Keratinocyte (primary cell): ENCODE measurements at regions not wholly inside any gene's neighbourhood (a gene's known extent, or its start where the extent isn't known, plus 50 kb on each side); places are given as distances from the start of the nearest gene placed in this dataset.
A peak's percentile ranks its signal among the peaks of the same experiment; 100 is the strongest.

ENCODE experiments used
- DNase-seq: peaks from one replicate; pipeline ENCODE4 v3.0.0-alpha.2; 2011; ENCODE audit warnings: low read depth, missing footprints, low spot score
- FAIRE-seq: peaks from 2 replicates; lab custom pipeline; 2011; peaks lifted over from hg19 to GRCh38; lab: Jason Lieb, UNC
- H2AFZ ChIP-seq: 2 replicates; pipeline ENCODE4 v1.6.0; 2012; ENCODE audit warnings: low read length, control low read depth, inconsistent platforms; ENCODE audit not compliant: control insufficient read depth
- H3K27ac ChIP-seq: 2 replicates; pipeline ENCODE4 v1.5.1; 2011; ENCODE audit warnings: low read length; ENCODE audit not compliant: control insufficient read depth, insufficient read depth
- H3K27me3 ChIP-seq: 3 replicates; pipeline ENCODE4 v1.6.0; 2011; ENCODE audit warnings: low read length; ENCODE audit not compliant: control insufficient read depth, insufficient read depth; ENCODE audit errors: extremely low read depth
- H3K36me3 ChIP-seq, 2 experiments: 2 replicates in 1 of 2; 3 replicates in 1 of 2; pipeline ENCODE4 v1.5.1; 2011; ENCODE audit warnings: low read length in 2 of 2, mild to moderate bottlenecking in 1 of 2; ENCODE audit not compliant: control insufficient read depth in 2 of 2, insufficient read depth in 2 of 2; ENCODE audit errors: extremely low read depth in 1 of 2
- H3K4me1 ChIP-seq: 3 replicates; pipeline ENCODE4 v1.5.1; 2011; ENCODE audit warnings: low read length; ENCODE audit not compliant: control insufficient read depth, insufficient read depth; ENCODE audit errors: extremely low read depth
- H3K4me2 ChIP-seq: 3 replicates; pipeline ENCODE4 v1.6.0; 2011; ENCODE audit warnings: low read depth, low read length; ENCODE audit not compliant: control insufficient read depth, insufficient read depth; ENCODE audit errors: extremely low read depth
- H3K4me3 ChIP-seq, 3 experiments: fragments of 200-600 bp in 1 of 3; sonication (generic) in 1 of 3; 2 replicates in 2 of 3; 3 replicates in 1 of 3; pipeline ENCODE4 v1.5.1; 2011 to 2016; ENCODE audit warnings: low read length in 3 of 3, mild to moderate bottlenecking in 3 of 3, control low read depth in 2 of 3, inconsistent platforms in 1 of 3, low read depth in 1 of 3, mixed read lengths in 1 of 3, mixed run types in 1 of 3, moderate library complexity in 1 of 3; ENCODE audit not compliant: control insufficient read depth in 2 of 3, insufficient read depth in 2 of 3; ENCODE audit errors: extremely low read depth in 1 of 3
- H3K79me2 ChIP-seq: 2 replicates; pipeline ENCODE4 v1.6.0; 2012; ENCODE audit warnings: low read length; ENCODE audit not compliant: control insufficient read depth, insufficient read depth
- H3K9ac ChIP-seq: 3 replicates; pipeline ENCODE4 v1.6.0; 2011; ENCODE audit warnings: low read length; ENCODE audit not compliant: control insufficient read depth, insufficient read depth; ENCODE audit errors: extremely low read depth
- H3K9me1 ChIP-seq: 3 replicates; pipeline ENCODE4 v1.6.0; 2011; ENCODE audit warnings: low read length; ENCODE audit not compliant: control insufficient read depth, insufficient read depth; ENCODE audit errors: extremely low read depth
- H3K9me3 ChIP-seq: 2 replicates; pipeline ENCODE4 v1.5.1; 2012; ENCODE audit warnings: low read depth, low read length; ENCODE audit not compliant: control insufficient read depth
- H4K20me1 ChIP-seq: 3 replicates; pipeline ENCODE4 v1.6.0; 2011; ENCODE audit warnings: low read length; ENCODE audit not compliant: control insufficient read depth, insufficient read depth; ENCODE audit errors: extremely low read depth
- CTCF ChIP-seq, 3 experiments: IDR thresholded peaks in 1 of 3; conservative IDR thresholded peaks in 1 of 3; optimal IDR thresholded peaks in 1 of 3; 2 replicates in 2 of 3; 3 replicates in 1 of 3; pipeline versions ENCODE3 to v1.5.1; 2011; ENCODE audit warnings: low read length in 3 of 3, mild to moderate bottlenecking in 3 of 3, moderate library complexity in 2 of 3, control low read depth in 1 of 3, inconsistent platforms in 1 of 3; ENCODE audit not compliant: insufficient read depth in 2 of 3; ENCODE audit errors: extremely low read depth in 1 of 3
- EZH2 ChIP-seq: IDR thresholded peaks from one replicate; pipeline ENCODE4 v1.6.1; 2012; ENCODE audit warnings: inconsistent platforms, mild to moderate bottlenecking, low read length, moderate library complexity
- dilution Hi-C: fragments of 300-500 bp; cut with MboI; formaldehyde crosslinking; loops from one replicate; pipeline ENCODE4 v1.7.0; 2020; ENCODE audit warnings: low sequenced_read_pairs; ENCODE audit not compliant: extremely low pct_ligation_motif_present

- Histone ChIP-seq H3K9me1 (no peaks in the 10 kb centered on the region), H3K79me2 (no peaks in the 10 kb centered on the region), H3K4me3 (peak overlapping the region in 1 of 3 experiments; percentile 20), H3K9ac (peak overlapping the region; percentile 75), H2AFZ (peak overlapping the region; percentile 22), H3K27me3 (no peaks in the 10 kb centered on the region), H3K36me3 (no peaks in the 10 kb centered on the region), H3K4me2 (peak overlapping the region; percentile 50), H4K20me1 (no peaks in the 10 kb centered on the region), H3K4me1 (peaks cover 34% of the 10 kb centered on the region), H3K27ac (peak overlapping the region; percentile 95), H3K9me3 (no peaks in the 10 kb centered on the region)
- DNase-seq, result no peak
- no peak for TF ChIP-seq EZH2
- TF ChIP-seq CTCF (optimal IDR thresholded peaks at IDR 0.05 in 1 of 3, IDR thresholded peaks at IDR 0.05 in 1 of 3, conservative IDR thresholded peaks at IDR 0.05 in 1 of 3; ENCODE audit: extremely low read depth in 1 of 3, insufficient read depth in 2 of 3, low read length in 3 of 3), result no peak
- dilution Hi-C loops, result no loop called here
- FAIRE-seq, result no peak
Measured at GRCh38 chr1:8077602-8078001, 51.5 kb upstream of the ERRFI1 start.

- dilution Hi-C loops, result no loop called here
- no peaks in the 10 kb centered on the region for H3K36me3 ChIP-seq
- H3K4me1 ChIP-seq, result peaks cover 34% of the 10 kb centered on the region
- H3K4me2 ChIP-seq, result peak overlapping the region; percentile 50
- FAIRE-seq (no peak), DNase-seq (no peak)
- no peaks in the 10 kb centered on the region for H3K9me3 ChIP-seq
- peak overlapping the region; percentile 75 for H3K9ac ChIP-seq
- H3K79me2 ChIP-seq, result no peaks in the 10 kb centered on the region
- no peak overlapping the region for H2AFZ ChIP-seq
- peak overlapping the region; percentile 95 for H3K27ac ChIP-seq
- no peak overlapping the region for H3K4me3 ChIP-seq
- TF ChIP-seq CTCF (optimal IDR thresholded peaks at IDR 0.05 in 1 of 3, IDR thresholded peaks at IDR 0.05 in 1 of 3, conservative IDR thresholded peaks at IDR 0.05 in 1 of 3; ENCODE audit: extremely low read depth in 1 of 3, insufficient read depth in 2 of 3, low read length in 3 of 3) (no peak), EZH2 (no peak)
- H4K20me1 ChIP-seq, result no peaks in the 10 kb centered on the region
- H3K27me3 ChIP-seq, result no peaks in the 10 kb centered on the region
- no peaks in the 10 kb centered on the region for H3K9me1 ChIP-seq
Measured at GRCh38 chr1:8077120-8077573, 51.0 kb upstream of the ERRFI1 start.
